ENCODE measurements at regions not wholly inside any gene's neighbourhood (a gene's known extent, or its start where the extent isn't known, plus 50 kb on each side); places are given as distances from the start of the nearest gene placed in this dataset.
"Not testable (repeated sequence)": the region's sequence is repeated elsewhere in the genome, so short reads cannot be mapped to it uniquely, and the experiment has no call there.

GRCh38 chr16:5309946-5310611 is 212.5 kb upstream of the EEF2KMT start:
- DNase-seq = no peak

- no peak for DNase-seq
These were observed 207.4 kb upstream of the EEF2KMT start for GRCh38 chr16:5305023-5305422.

GRCh38 chr16:5302372-5303114 is 204.9 kb upstream of the EEF2KMT start:
- DNase-seq = no peak

GRCh38 chr16:5298202-5298601 is 200.6 kb upstream of the EEF2KMT start:
- no peak for DNase-seq

- DNase-seq = no peak
These were observed 198.6 kb upstream of the EEF2KMT start for GRCh38 chr16:5296176-5296575.

- not testable (repeated sequence) for DNase-seq
These were observed 197.7 kb upstream of the EEF2KMT start for GRCh38 chr16:5295304-5295703.

- DNase-seq = not testable (repeated sequence)
These were observed 184.6 kb upstream of the EEF2KMT start for GRCh38 chr16:5282152-5282551.

GRCh38 chr16:5257462-5257861 is 159.9 kb upstream of the EEF2KMT start:
- no peak for DNase-seq

GRCh38 chr16:5252791-5253190 is 155.2 kb upstream of the EEF2KMT start:
- no peak for DNase-seq

GRCh38 chr16:5247403-5247802 is 149.8 kb upstream of the EEF2KMT start:
- not testable (repeated sequence) for DNase-seq

GRCh38 chr16:5240278-5240626 is 142.7 kb upstream of the EEF2KMT start:
- not testable (repeated sequence) for DNase-seq

- DNase-seq = peak; percentile 24
These were observed 142.1 kb upstream of the EEF2KMT start for GRCh38 chr16:5239472-5240277.

- no peak for DNase-seq
These were observed 137.5 kb upstream of the EEF2KMT start for GRCh38 chr16:5235119-5235518.

- DNase-seq = no peak
These were observed 136.9 kb upstream of the EEF2KMT start for GRCh38 chr16:5234295-5235050.

- DNase-seq = no peak
These were observed 133.7 kb upstream of the EEF2KMT start for GRCh38 chr16:5231246-5231759.

- no peak for DNase-seq
These were observed 130.8 kb upstream of the EEF2KMT start for GRCh38 chr16:5228369-5228768.

- no peak for DNase-seq
These were observed 128.5 kb upstream of the EEF2KMT start for GRCh38 chr16:5225931-5226655.

GRCh38 chr16:5222761-5223160 is 125.2 kb upstream of the EEF2KMT start:
- DNase-seq = no peak

GRCh38 chr16:5221831-5222230 is 124.2 kb upstream of the EEF2KMT start:
- DNase-seq = not testable (repeated sequence)

- no peak for DNase-seq
These were observed 123.1 kb upstream of the EEF2KMT start for GRCh38 chr16:5220705-5221104.

GRCh38 chr16:5216441-5217080 is 119.0 kb upstream of the EEF2KMT start:
- DNase-seq = no peak

All from right hindlimb (tissue), 1 donor.